MCF 10A (cell line): ENCODE measurements at regions not wholly inside any gene's neighbourhood (a gene's known extent, or its start where the extent isn't known, plus 50 kb on each side); places are given as distances from the start of the nearest gene placed in this dataset.

Experiments used
- BruUV-seq: library from RNA; stranded (reverse); fragments of 400-500 nt; replicated peaks from 2 replicates; lab custom pipeline; 2021; lab: Mats Ljungman, UMichigan
- CTCF ChIA-PET: fragments of 300-600 bp; sonication (Branson Sonifier 250); formaldehyde crosslinking; extraction: SDS; loops from one replicate; lab custom pipeline; 2021; ENCODE audit warnings: antibody characterized with exemption, inconsistent platforms; lab: Yijun Ruan, JAX
- POLR2A ChIA-PET: fragments of 300-600, 350-650 bp; sonication (Branson Sonifier 250); formaldehyde crosslinking; extraction: SDS; loops from one replicate; lab custom pipeline; 2020; ENCODE audit warnings: antibody characterized with exemption, inconsistent platforms; lab: Yijun Ruan, JAX
- DNase-seq: peaks from one replicate; pipeline ENCODE4 v3.0.0-alpha.2; 2018; ENCODE audit not compliant: unreplicated experiment
- H3K27ac Mint-ChIP-seq: one replicate; pipeline ENCODE4 v1.8.0; 2022; ENCODE audit warnings: mild to moderate bottlenecking, low read depth, mixed read lengths; ENCODE audit not compliant: unreplicated experiment
- H3K27me3 Mint-ChIP-seq: one replicate; pipeline ENCODE4 v1.8.0; 2022; ENCODE audit warnings: mixed read lengths; ENCODE audit not compliant: insufficient read depth, unreplicated experiment
- H3K36me3 Mint-ChIP-seq: one replicate; pipeline ENCODE4 v1.8.0; 2022; ENCODE audit warnings: mild to moderate bottlenecking, moderate library complexity, mixed read lengths; ENCODE audit not compliant: insufficient read depth, unreplicated experiment
- H3K4me1 Mint-ChIP-seq: one replicate; pipeline ENCODE4 v1.8.0; 2022; ENCODE audit warnings: mixed read lengths; ENCODE audit not compliant: insufficient read depth, unreplicated experiment
- H3K4me3 Mint-ChIP-seq: one replicate; pipeline ENCODE4 v1.8.0; 2022; ENCODE audit warnings: mild to moderate bottlenecking, moderate library complexity, mixed read lengths; ENCODE audit not compliant: unreplicated experiment
- H3K9me3 Mint-ChIP-seq: one replicate; pipeline ENCODE4 v1.8.0; 2022; ENCODE audit warnings: mixed read lengths; ENCODE audit not compliant: unreplicated experiment
- CTCF ChIP-seq: fragments of 200-600 bp; IDR thresholded peaks from one replicate; pipeline ENCODE4 v1.8.0; 2022; ENCODE audit warnings: antibody characterized with exemption, mild to moderate bottlenecking; ENCODE audit not compliant: unreplicated experiment
- intact Hi-C: fragments of 100-400 bp; cut with micrococcal nuclease; formaldehyde crosslinking; loops from 2 replicates; pipeline ENCODE4 v1.14.1; 2022

- peaks cover 7% of the 10 kb centered on the region for H3K9me3 Mint-ChIP-seq
- H3K4me1 Mint-ChIP-seq: no peaks in the 10 kb centered on the region
These were observed 769.5 kb downstream of the TUSC7 start for GRCh38 chr3:117479095-117479494.

GRCh38 chr3:117480525-117480924 is 770.9 kb downstream of the TUSC7 start:
- BruUV-seq: no TSS peak
- Mint-ChIP-seq H3K27me3 (no peaks in the 10 kb centered on the region), H3K9me3 (peaks cover 6% of the 10 kb centered on the region), H3K4me3 (no peak overlapping the region), H3K36me3 (peaks cover 6% of the 10 kb centered on the region), H3K27ac (no peak overlapping the region), H3K4me1 (no peaks in the 10 kb centered on the region)
- ChIA-PET CTCF (no interaction called here), POLR2A (no interaction called here)
- intact Hi-C loops: no loop called here
- DNase-seq: no peak
- no peak for TF ChIP-seq CTCF

More at GRCh38 chr3:117479095-117479494, 769.5 kb downstream of the TUSC7 start:
- Mint-ChIP-seq H3K36me3 (no peaks in the 10 kb centered on the region), H3K4me3 (no peak overlapping the region), H3K27ac (no peak overlapping the region), H3K27me3 (no peaks in the 10 kb centered on the region)
- ChIA-PET CTCF (interaction anchor here (1.1 kb wide), 1 partner anchor 444 kb away, joined by 3 read pairs; no protein-coding TSS in a partner anchor), POLR2A (no interaction called here)
- TF ChIP-seq CTCF: no peak
- no peak for DNase-seq
- no TSS peak for BruUV-seq
- intact Hi-C loops: no loop called here

GRCh38 chr3:117480972-117481371 is 771.4 kb downstream of the TUSC7 start:
- no peak for DNase-seq
- peaks cover 6% of the 10 kb centered on the region for H3K36me3 Mint-ChIP-seq
- ChIA-PET CTCF (no interaction called here), POLR2A (no interaction called here)
- no peaks in the 10 kb centered on the region for H3K27me3 Mint-ChIP-seq
- H3K4me1 Mint-ChIP-seq: no peaks in the 10 kb centered on the region
- no peak overlapping the region for H3K4me3 Mint-ChIP-seq
- H3K9me3 Mint-ChIP-seq: peaks cover 1% of the 10 kb centered on the region
- no peak overlapping the region for H3K27ac Mint-ChIP-seq
- BruUV-seq: no TSS peak
- no peak for TF ChIP-seq CTCF
- intact Hi-C loops: no loop called here

- no TSS peak for BruUV-seq
- no peak overlapping the region for H3K27ac Mint-ChIP-seq
- H3K4me1 Mint-ChIP-seq: no peaks in the 10 kb centered on the region
- H3K36me3 Mint-ChIP-seq: peaks cover 6% of the 10 kb centered on the region
- no peak overlapping the region for H3K4me3 Mint-ChIP-seq
- H3K27me3 Mint-ChIP-seq: peaks cover 14% of the 10 kb centered on the region
- CTCF ChIA-PET: interaction anchor here (0.6 kb wide), 1 partner anchor 713 kb away, joined by 3 read pairs; no protein-coding TSS in a partner anchor
- no peak for DNase-seq
- no peaks in the 10 kb centered on the region for H3K9me3 Mint-ChIP-seq
- POLR2A ChIA-PET: no interaction called here
- no peak for TF ChIP-seq CTCF
- intact Hi-C loops: no loop called here
These were observed 774.3 kb downstream of the TUSC7 start for GRCh38 chr3:117483839-117484238.
